ENCODE measurements at regions not wholly inside any gene's neighbourhood (a gene's known extent, or its start where the extent isn't known, plus 50 kb on each side); places are given as distances from the start of the nearest gene placed in this dataset.
"Not testable (repeated sequence)": the region's sequence is repeated elsewhere in the genome, so short reads cannot be mapped to it uniquely, and the experiment has no call there.

GRCh38 chr1:232334811-232335210 is 295.1 kb downstream of the SIPA1L2 start:
- no peak for DNase-seq (ENCODE audit: low spot score)
- no peaks in the 10 kb centered on the region for H3K9me3 ChIP-seq
- no peak overlapping the region for H3K4me3 ChIP-seq
- TF ChIP-seq CTCF (IDR thresholded peaks at IDR 0.05): no peak
- no peaks in the 10 kb centered on the region for H3K36me3 ChIP-seq
- peaks cover 0 to 2% of the 10 kb centered on the region in 2 donors for H3K4me1 ChIP-seq
- no peak overlapping the region for H3K27ac ChIP-seq
- no peaks in the 10 kb centered on the region for H3K27me3 ChIP-seq

GRCh38 chr1:232334246-232334645 is 295.7 kb downstream of the SIPA1L2 start:
- no peak overlapping the region for H3K4me3 ChIP-seq
- TF ChIP-seq CTCF (IDR thresholded peaks at IDR 0.05): no peak
- H3K27ac ChIP-seq: no peak overlapping the region
- peaks cover 0 to 8% of the 10 kb centered on the region in 2 donors for H3K4me1 ChIP-seq
- H3K9me3 ChIP-seq: no peaks in the 10 kb centered on the region
- no peaks in the 10 kb centered on the region for H3K27me3 ChIP-seq
- H3K36me3 ChIP-seq: no peaks in the 10 kb centered on the region
- DNase-seq (ENCODE audit: low spot score): no peak

- no peak for TF ChIP-seq CTCF (IDR thresholded peaks at IDR 0.05)
- peaks cover 0 to 16% of the 10 kb centered on the region in 2 donors for H3K4me1 ChIP-seq
- H3K27me3 ChIP-seq: no peaks in the 10 kb centered on the region
- no peak overlapping the region for H3K4me3 ChIP-seq
- DNase-seq (ENCODE audit: low spot score): no peak
- H3K36me3 ChIP-seq: no peaks in the 10 kb centered on the region
- no peak overlapping the region for H3K27ac ChIP-seq
- no peaks in the 10 kb centered on the region for H3K9me3 ChIP-seq
Observed at GRCh38 chr1:232333419-232333767, 296.5 kb downstream of the SIPA1L2 start.

GRCh38 chr1:232332710-232333418 is 297.1 kb downstream of the SIPA1L2 start:
- not testable (repeated sequence) for H3K36me3 ChIP-seq; H3K27ac ChIP-seq; H3K4me3 ChIP-seq; H3K9me3 ChIP-seq; H3K27me3 ChIP-seq; DNase-seq (ENCODE audit: low spot score)
- peaks cover 0 to 21% of the 10 kb centered on the region in 2 donors for H3K4me1 ChIP-seq

GRCh38 chr1:232329103-232329813 is 300.7 kb downstream of the SIPA1L2 start:
- TF ChIP-seq CTCF (IDR thresholded peaks at IDR 0.05): no peak
- Histone ChIP-seq H3K4me3 (no peak overlapping the region), H3K4me1 (peaks cover 0 to 26% of the 10 kb centered on the region in 2 donors), H3K27me3 (no peaks in the 10 kb centered on the region), H3K27ac (peak overlapping the region; percentile 27 to 32), H3K36me3 (no peaks in the 10 kb centered on the region), H3K9me3 (no peaks in the 10 kb centered on the region)
- DNase-seq (ENCODE audit: low spot score): no peak

GRCh38 chr1:232328486-232329102 is 301.3 kb downstream of the SIPA1L2 start:
- Histone ChIP-seq H3K36me3 (no peaks in the 10 kb centered on the region), H3K27me3 (no peaks in the 10 kb centered on the region), H3K4me3 (no peak overlapping the region), H3K27ac (peak overlapping the region; percentile 27 to 32), H3K9me3 (no peaks in the 10 kb centered on the region), H3K4me1 (peaks cover 0 to 26% of the 10 kb centered on the region in 2 donors)
- DNase-seq (ENCODE audit: low spot score): no peak
- no peak for TF ChIP-seq CTCF (IDR thresholded peaks at IDR 0.05)

All from right atrium auricular region (tissue), 2 donors.